ENCODE measurements at regions not wholly inside any gene's neighbourhood (a gene's known extent, or its start where the extent isn't known, plus 50 kb on each side); places are given as distances from the start of the nearest gene placed in this dataset.

GRCh38 chr14:96736439-96736838, 60.7 kb upstream of the VRK1 start:
- TF ChIP-seq CTCF (IDR thresholded peaks at IDR 0.05; ENCODE audit: low read length) (no peak), EZH2 (IDR thresholded peaks at IDR 0.05; ENCODE audit: borderline replicate concordance, low read length) (no peak)
